A549 (cell line): ENCODE measurements at regions not wholly inside any gene's neighbourhood (a gene's known extent, or its start where the extent isn't known, plus 50 kb on each side); places are given as distances from the start of the nearest gene placed in this dataset.

Experiments used
- ATAC-seq, 2 experiments: fragments of 200-7000 bp in 1 of 2; fragments of >200 bp in 1 of 2; cut with Nextera tagmentation in 1 of 2; cut with Tn5 transposase in 1 of 2; 3 replicates each; pipeline versions ENCODE4 v1.8.0 to v1.9.1; 2018 to 2020; ENCODE audit warnings: mild to moderate bottlenecking in 1 of 2, moderate library complexity in 1 of 2
- CTCF ChIA-PET: fragments of 300-600 bp; sonication (Branson Sonifier 250); formaldehyde crosslinking; extraction: SDS; loops from one replicate; lab custom pipeline; 2021; ENCODE audit warnings: antibody characterized with exemption, inconsistent platforms; lab: Yijun Ruan, JAX
- POLR2A ChIA-PET: fragments of 350-600 bp; formaldehyde crosslinking; extraction: SDS; loops from one replicate; lab custom pipeline; 2021; ENCODE audit warnings: antibody characterized with exemption, inconsistent platforms; lab: Yijun Ruan, JAX
- DNase-seq, 2 experiments: peaks; one replicate each; pipeline versions ENCODE4 v3.0.0 to v3.0.0-alpha.2; 2011 to 2016; ENCODE audit warnings: low read depth in 1 of 2, low spot score in 1 of 2
- FAIRE-seq: peaks from 2 replicates; lab custom pipeline; 2011; peaks lifted over from hg19 to GRCh38; lab: Jason Lieb, UNC
- H3K27ac ChIP-seq, 2 experiments: fragments of >200 bp; sonication (Bioruptor Twin); formaldehyde crosslinking; 3 replicates each; pipeline ENCODE4 v1.5.1; 2016 to 2017
- H3K4me1 ChIP-seq: fragments of >200 bp; sonication (Bioruptor Twin); formaldehyde crosslinking; 3 replicates; pipeline ENCODE4 v1.6.1; 2016
- H3K4me2 ChIP-seq: fragments of >200 bp; sonication (Bioruptor Twin); formaldehyde crosslinking; 3 replicates; pipeline ENCODE4 v1.6.1; 2016
- H3K4me3 ChIP-seq: fragments of >200 bp; sonication (Bioruptor Twin); formaldehyde crosslinking; 3 replicates; pipeline ENCODE4 v1.5.1; 2016
- H3K9me3 ChIP-seq: fragments of >200 bp; sonication (Bioruptor Twin); formaldehyde crosslinking; 3 replicates; pipeline ENCODE4 v1.6.1; 2016
- CHD2 ChIP-seq: fragments of 150-350 bp; IDR thresholded peaks from 2 replicates; pipeline ENCODE4 v1.6.1; 2014; ENCODE audit warnings: low read length; ENCODE audit not compliant: partially characterized antibody
- CHD4 ChIP-seq: fragments of 200-600 bp; sonication (generic); IDR thresholded peaks from 2 replicates; pipeline ENCODE4 v1.6.1; 2016; ENCODE audit warnings: antibody characterized with exemption, mild to moderate bottlenecking, borderline replicate concordance
- CTCF ChIP-seq: fragments of >200 bp; sonication (Bioruptor Twin); formaldehyde crosslinking; IDR thresholded peaks from 3 replicates; pipeline ENCODE4 v1.5.1; 2016
- EHMT2 ChIP-seq: fragments of 200-600 bp; sonication (generic); IDR thresholded peaks from 2 replicates; pipeline ENCODE4 v1.6.1; 2016; ENCODE audit warnings: antibody characterized with exemption, low read depth, mild to moderate bottlenecking, moderate library complexity
- FOSL2 ChIP-seq, 2 experiments: fragments of 450-650 bp in 1 of 2; fragments of >200 bp in 1 of 2; sonication (Bioruptor Twin) in 1 of 2; formaldehyde crosslinking; IDR thresholded peaks; 2 replicates each; pipeline versions ENCODE4 v1.5.0 to v1.6.1; 2016 to 2020; ENCODE audit warnings: mild to moderate bottlenecking in 1 of 2, moderate library complexity in 1 of 2
- FOXS1 ChIP-seq: fragments of 250-450 bp; sonication (Bioruptor Pico); IDR thresholded peaks from 2 replicates; pipeline ENCODE4 v1.5.0; 2020; ENCODE audit warnings: mild to moderate bottlenecking, moderate library complexity
- GATA3 ChIP-seq: IDR thresholded peaks from 2 replicates; pipeline ENCODE4 v1.6.1; 2012; ENCODE audit warnings: borderline replicate concordance
- HMGXB4 ChIP-seq: fragments of 250-450 bp; sonication (Bioruptor Pico); IDR thresholded peaks from 2 replicates; pipeline ENCODE4 v1.5.0; 2021; ENCODE audit warnings: mild to moderate bottlenecking, moderate library complexity, borderline replicate concordance
- JUN ChIP-seq, 2 experiments: fragments of >200 bp; sonication (Bioruptor Twin); formaldehyde crosslinking; IDR thresholded peaks; 2 replicates in 1 of 2; 3 replicates in 1 of 2; pipeline ENCODE4 v1.6.1; 2016 to 2017
- JUNB ChIP-seq: fragments of >200 bp; sonication (Bioruptor Twin); formaldehyde crosslinking; IDR thresholded peaks from 2 replicates; pipeline ENCODE4 v1.6.1; 2016
- MAFK ChIP-seq: fragments of 450-650 bp; IDR thresholded peaks from 2 replicates; pipeline ENCODE4 v1.6.1; 2014; ENCODE audit not compliant: partially characterized antibody
- NR3C1 ChIP-seq: fragments of >200 bp; sonication (Bioruptor Twin); formaldehyde crosslinking; IDR thresholded peaks from 3 replicates; pipeline ENCODE4 v1.6.1; 2017
- POLR2AphosphoS2 ChIP-seq: conservative IDR thresholded peaks from 2 replicates; pipeline ENCODE4 v1.6.1; 2012; ENCODE audit warnings: low read length, improper control_type of control experiment, inconsistent platforms
- RARB ChIP-seq: fragments of 250-450 bp; sonication (Bioruptor Pico); IDR thresholded peaks from 2 replicates; pipeline ENCODE4 v1.8.0; 2021; ENCODE audit warnings: mild to moderate bottlenecking, moderate library complexity
- RCOR1 ChIP-seq: fragments of 150-350 bp; IDR thresholded peaks from 2 replicates; pipeline ENCODE4 v1.6.1; 2014; ENCODE audit warnings: antibody characterized with exemption, low read length, low read depth
- REST ChIP-seq: fragments of 200-600 bp; sonication (generic); IDR thresholded peaks from 2 replicates; pipeline ENCODE4 v1.6.1; 2016; ENCODE audit warnings: antibody characterized with exemption, mild to moderate bottlenecking, moderate library complexity
- RFX5 ChIP-seq: fragments of 450-650 bp; IDR thresholded peaks from 2 replicates; pipeline ENCODE4 v1.7.1; 2014; ENCODE audit warnings: antibody characterized with exemption, mild to moderate bottlenecking, moderate library complexity
- RNF2 ChIP-seq: fragments of 200-600 bp; sonication (generic); IDR thresholded peaks from 2 replicates; pipeline ENCODE4 v1.6.1; 2016; ENCODE audit warnings: low read depth, mild to moderate bottlenecking, antibody characterized with exemption, moderate library complexity, borderline replicate concordance
- SREBF2 ChIP-seq: fragments of 450-650 bp; IDR thresholded peaks from 2 replicates; pipeline ENCODE4 v1.6.1; 2014; ENCODE audit warnings: mild to moderate bottlenecking, moderate library complexity
- ZNF302 ChIP-seq: fragments of 250-450 bp; sonication (Bioruptor Pico); IDR thresholded peaks from 2 replicates; pipeline ENCODE4 v1.9.0; 2021; ENCODE audit warnings: inconsistent platforms, mild to moderate bottlenecking, moderate library complexity
- WGBS: methylation state at CpG from one replicate; pipeline ENCODE4 v1.1.6; 2017; ENCODE audit errors: missing lambda C conversion rate; 5-methylcytosine and 5-hydroxymethylcytosine counted together

- Histone ChIP-seq H3K4me3 (no peak overlapping the region), H3K27ac (no peak overlapping the region), H3K9me3 (peaks cover 12% of the 10 kb centered on the region)
- ATAC-seq = no peak
- TF ChIP-seq JUNB (no peak), RNF2 (no peak), RFX5 (no peak), ZNF302 (CRISPR knock-in tag) (no peak), FOSL2 (IDR thresholded peaks at IDR 0.05) (no peak), FOSL2 (CRISPR knock-in tag; IDR thresholded peaks at IDR 0.05) (no peak), SREBF2 (no peak), POLR2AphosphoS2 (no peak), MAFK (no peak), RARB (CRISPR knock-in tag) (no peak), GATA3 (no peak), CHD4 (no peak), CHD2 (no peak), HMGXB4 (CRISPR knock-in tag) (no peak), CTCF (no peak), JUN (IDR thresholded peaks at IDR 0.05) (no peak), FOXS1 (CRISPR knock-in tag) (no peak), EHMT2 (no peak), RCOR1 (no peak), REST (no peak)
- TF ChIP-seq, all 56 proteins: peak for 0
- Histone ChIP-seq H3K4me1 (no peaks in the 10 kb centered on the region), H3K4me2 (no peak overlapping the region)
- FAIRE-seq = no peak
- 90% methylated on average over 8 of the region's 8 CpGs for WGBS
- ChIA-PET CTCF (interaction anchor here (0.5 to 1.4 kb wide), 2 partner anchors 12 to 401 kb away, joined by 3 to 8 read pairs; no protein-coding TSS in a partner anchor), POLR2A (interaction anchor here (0.7 kb wide), 1 partner anchor 29 kb away, joined by 8 read pairs; no protein-coding TSS in a partner anchor)
- DNase-seq = no peak
These were observed 349.4 kb upstream of the NPSR1 start for GRCh38 chr7:34308595-34308994.

- no peak for FAIRE-seq
- CTCF ChIA-PET = interaction anchor here (0.5 to 1.4 kb wide), 2 partner anchors 12 to 401 kb away, joined by 3 to 8 read pairs; no protein-coding TSS in a partner anchor
- TF ChIP-seq NR3C1 (no peak), POLR2AphosphoS2 (no peak)
- TF ChIP-seq, all 56 proteins: peak for 0
These were observed 348.9 kb upstream of the NPSR1 start for GRCh38 chr7:34309116-34309515.

More at GRCh38 chr7:34309116-34309515, 348.9 kb upstream of the NPSR1 start:
- no peak overlapping the region for H3K27ac ChIP-seq
- H3K4me3 ChIP-seq = no peak overlapping the region
- WGBS = 87% methylated on average over 11 of the region's 12 CpGs
- POLR2A ChIA-PET = interaction anchor here (0.7 kb wide), 1 partner anchor 29 kb away, joined by 8 read pairs; no protein-coding TSS in a partner anchor
- no peaks in the 10 kb centered on the region for H3K4me1 ChIP-seq
- no peak for DNase-seq
- H3K9me3 ChIP-seq = peaks cover 12% of the 10 kb centered on the region
- H3K4me2 ChIP-seq = no peak overlapping the region
- ATAC-seq = no peak
